Loucy (cell line): ENCODE measurements at regions not wholly inside any gene's neighbourhood (a gene's known extent, or its start where the extent isn't known, plus 50 kb on each side); places are given as distances from the start of the nearest gene placed in this dataset.

ENCODE experiments used
- CTCF ChIP-seq: fragments of 200-600 bp; sonication (generic); conservative IDR thresholded peaks from 2 replicates; pipeline ENCODE4 v1.5.1; 2014; ENCODE audit warnings: mild to moderate bottlenecking, antibody characterized with exemption, low read length
- EZH2phosphoT487 ChIP-seq: fragments of 200-600 bp; IDR thresholded peaks from 2 replicates; pipeline ENCODE4 v1.6.1; 2018; ENCODE audit warnings: antibody characterized with exemption, mild to moderate bottlenecking, moderate library complexity, borderline replicate concordance

GRCh38 chr6:14621518-14621917, 503.9 kb downstream of the CD83 start:
- TF ChIP-seq CTCF (no peak), EZH2phosphoT487 (no peak)
